ENCODE measurements at regions not wholly inside any gene's neighbourhood (a gene's known extent, or its start where the extent isn't known, plus 50 kb on each side); places are given as distances from the start of the nearest gene placed in this dataset.

- TF ChIP-seq, protein P1, sequence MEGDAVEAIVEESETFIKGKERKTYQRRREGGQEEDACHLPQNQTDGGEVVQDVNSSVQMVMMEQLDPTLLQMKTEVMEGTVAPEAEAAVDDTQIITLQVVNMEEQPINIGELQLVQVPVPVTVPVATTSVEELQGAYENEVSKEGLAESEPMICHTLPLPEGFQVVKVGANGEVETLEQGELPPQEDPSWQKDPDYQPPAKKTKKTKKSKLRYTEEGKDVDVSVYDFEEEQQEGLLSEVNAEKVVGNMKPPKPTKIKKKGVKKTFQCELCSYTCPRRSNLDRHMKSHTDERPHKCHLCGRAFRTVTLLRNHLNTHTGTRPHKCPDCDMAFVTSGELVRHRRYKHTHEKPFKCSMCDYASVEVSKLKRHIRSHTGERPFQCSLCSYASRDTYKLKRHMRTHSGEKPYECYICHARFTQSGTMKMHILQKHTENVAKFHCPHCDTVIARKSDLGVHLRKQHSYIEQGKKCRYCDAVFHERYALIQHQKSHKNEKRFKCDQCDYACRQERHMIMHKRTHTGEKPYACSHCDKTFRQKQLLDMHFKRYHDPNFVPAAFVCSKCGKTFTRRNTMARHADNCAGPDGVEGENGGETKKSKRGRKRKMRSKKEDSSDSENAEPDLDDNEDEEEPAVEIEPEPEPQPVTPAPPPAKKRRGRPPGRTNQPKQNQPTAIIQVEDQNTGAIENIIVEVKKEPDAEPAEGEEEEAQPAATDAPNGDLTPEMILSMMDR (IDR thresholded peaks at IDR 0.05) = no peak
- intact Hi-C loops (cut with DNase I) = loop anchor here in 1 of 10 donors (10.0 kb wide), 1 partner anchor 115 kb away; the partner anchor contains the start of gene HECW2
- peaks cover 0 to 52% (median 19%) of the 10 kb centered on the region in 9 donors for H3K4me1 ChIP-seq
- no peaks in the 10 kb centered on the region for H3K36me3 ChIP-seq
- H3K27me3 ChIP-seq = no peaks in the 10 kb centered on the region
- no peak overlapping the region for H3K4me3 ChIP-seq
- no peak for ATAC-seq
- peak overlapping the region in 2 of 10 donors; percentile 58 to 59 for H3K27ac ChIP-seq
- no peaks in the 10 kb centered on the region for H3K9me3 ChIP-seq
- DNase-seq = no peak
Measured at GRCh38 chr2:196479350-196479749, 160.2 kb upstream of the CCDC150 start.

DNA sequence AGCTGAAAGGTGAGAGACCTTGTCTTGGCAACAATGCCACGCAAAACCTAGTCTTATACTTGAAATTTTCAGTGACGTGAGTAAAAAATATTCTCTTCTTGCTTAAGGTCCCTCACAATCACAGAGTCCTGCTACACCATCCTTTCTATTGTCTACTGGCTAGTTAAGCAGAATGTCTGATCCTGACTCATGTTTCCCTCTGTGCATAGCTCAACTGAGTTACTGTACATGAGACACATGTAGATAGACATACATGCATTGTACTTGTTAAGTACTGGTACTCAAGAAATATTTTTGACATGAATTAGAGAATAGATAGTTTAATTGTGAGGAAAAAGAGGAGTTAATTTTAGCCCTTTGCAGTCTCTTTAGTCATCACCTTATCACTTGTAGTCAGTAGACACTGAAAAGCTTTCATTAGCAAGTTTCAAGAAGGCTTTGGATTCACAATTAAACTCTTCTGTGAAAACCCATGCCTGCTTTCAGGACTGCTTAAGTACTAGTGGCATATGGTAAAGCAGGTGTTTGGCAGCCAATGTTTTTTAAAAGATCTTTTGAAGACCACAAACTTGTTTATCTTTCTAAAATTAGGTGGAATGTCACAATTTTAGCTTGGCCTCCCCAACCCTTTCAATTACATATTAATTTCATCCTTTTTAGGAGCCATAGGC lies 158.7 kb upstream of the CCDC150 start:
- TF ChIP-seq, protein P1 (IDR thresholded peaks at IDR 0.05) = no peak
- no peaks in the 10 kb centered on the region for H3K27me3 ChIP-seq
- no peak for DNase-seq
- H3K36me3 ChIP-seq = no peaks in the 10 kb centered on the region
- ATAC-seq = no peak
- H3K27ac ChIP-seq = no peak overlapping the region
- H3K9me3 ChIP-seq = no peaks in the 10 kb centered on the region
- no peak overlapping the region for H3K4me3 ChIP-seq
- 93 to 97% methylated on average over 2 of the region's 2 CpGs for WGBS, 2 donors
- peaks cover 0 to 48% (median 17%) of the 10 kb centered on the region in 9 donors for H3K4me1 ChIP-seq
- intact Hi-C loops (cut with DNase I) = no loop called here

- WGBS, 2 donors = 66 to 74% methylated on average over 3 of the region's 3 CpGs
- no peaks in the 10 kb centered on the region for H3K36me3 ChIP-seq
- no peaks in the 10 kb centered on the region for H3K27me3 ChIP-seq
- DNase-seq (no peak), ATAC-seq (no peak)
- peaks cover 0 to 49% (median 18%) of the 10 kb centered on the region in 9 donors for H3K4me1 ChIP-seq
- H3K27ac ChIP-seq = no peak overlapping the region
- TF ChIP-seq, protein P1 (IDR thresholded peaks at IDR 0.05) = no peak
- intact Hi-C loops (cut with DNase I) = no loop called here
- H3K4me3 ChIP-seq = no peak overlapping the region
- no peaks in the 10 kb centered on the region for H3K9me3 ChIP-seq
Measured at GRCh38 chr2:196481324-196481697, 158.2 kb upstream of the CCDC150 start.

- DNase-seq (no peak), ATAC-seq (peak in 4 of 8 donors; percentile 9 to 55 (median 36))
- no peak overlapping the region for H3K4me3 ChIP-seq
- H3K9me3 ChIP-seq = no peaks in the 10 kb centered on the region
- no peaks in the 10 kb centered on the region for H3K27me3 ChIP-seq
- TF ChIP-seq, protein P1 (IDR thresholded peaks at IDR 0.05) = no peak
- 88 to 92% methylated on average over 6 of the region's 6 CpGs for WGBS, 2 donors
- no peaks in the 10 kb centered on the region for H3K36me3 ChIP-seq
- peaks cover 0 to 58% (median 18%) of the 10 kb centered on the region in 9 donors for H3K4me1 ChIP-seq
- H3K27ac ChIP-seq = no peak overlapping the region
- intact Hi-C loops (cut with DNase I) = no loop called here
Measured at GRCh38 chr2:196482119-196483065, 157.1 kb upstream of the CCDC150 start.
